ENCODE measurements at regions not wholly inside any gene's neighbourhood (a gene's known extent, or its start where the extent isn't known, plus 50 kb on each side); places are given as distances from the start of the nearest gene placed in this dataset.

DNA sequence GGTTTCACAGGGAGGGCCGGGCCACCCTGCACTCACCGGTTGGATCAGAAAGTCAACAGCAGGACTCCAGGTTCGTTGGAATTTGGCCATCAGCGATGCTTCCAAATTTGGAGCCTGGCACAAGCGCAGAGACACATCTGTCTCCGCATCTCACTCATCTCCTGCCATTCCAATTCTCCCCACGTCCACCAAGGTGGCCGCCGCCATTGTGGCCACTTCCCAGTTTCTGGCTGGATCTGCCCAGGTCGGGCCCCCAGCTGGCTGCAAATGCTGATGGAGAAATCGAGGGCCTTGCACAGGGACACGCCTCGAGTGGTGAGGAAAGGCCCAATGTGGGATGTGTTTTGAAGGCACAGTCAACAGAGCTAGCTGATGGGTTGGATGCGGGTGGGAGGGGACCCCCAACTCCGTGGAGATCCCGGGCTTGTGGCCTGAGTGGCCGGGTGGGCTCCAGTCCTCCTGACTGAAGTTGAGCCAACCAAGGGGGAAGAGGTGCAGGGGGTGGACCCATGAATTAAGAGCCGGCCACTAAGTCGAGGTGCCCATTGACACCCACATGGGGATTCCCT lies 102.7 kb downstream of the CRYAA start:
- DNase-seq, result no peak

DNA sequence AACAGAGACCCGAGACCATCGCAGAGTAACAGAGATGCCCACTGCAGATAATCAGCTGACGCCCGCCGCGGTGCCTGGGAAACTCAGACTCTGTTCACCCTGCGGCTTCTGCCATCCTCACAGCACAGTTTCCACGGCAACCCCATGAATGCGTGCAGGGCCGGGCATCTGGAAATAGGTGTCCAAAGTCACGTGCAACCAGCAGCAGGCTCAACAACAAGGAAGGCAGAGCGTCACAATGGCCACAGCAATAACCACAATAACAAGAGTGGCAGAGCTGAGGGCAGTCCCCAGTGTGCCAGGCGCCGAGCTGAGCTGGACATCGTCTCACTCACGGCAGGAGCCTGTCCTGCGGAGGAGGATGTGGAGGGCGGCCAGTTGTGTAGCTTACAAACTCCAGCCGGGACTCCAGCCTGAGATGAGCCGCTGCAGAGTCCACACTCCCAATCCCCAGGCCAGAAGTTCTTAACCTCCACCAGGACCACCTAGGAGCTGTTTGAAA lies 102.0 kb downstream of the CRYAA start:
- DNase-seq, result no peak

DNA sequence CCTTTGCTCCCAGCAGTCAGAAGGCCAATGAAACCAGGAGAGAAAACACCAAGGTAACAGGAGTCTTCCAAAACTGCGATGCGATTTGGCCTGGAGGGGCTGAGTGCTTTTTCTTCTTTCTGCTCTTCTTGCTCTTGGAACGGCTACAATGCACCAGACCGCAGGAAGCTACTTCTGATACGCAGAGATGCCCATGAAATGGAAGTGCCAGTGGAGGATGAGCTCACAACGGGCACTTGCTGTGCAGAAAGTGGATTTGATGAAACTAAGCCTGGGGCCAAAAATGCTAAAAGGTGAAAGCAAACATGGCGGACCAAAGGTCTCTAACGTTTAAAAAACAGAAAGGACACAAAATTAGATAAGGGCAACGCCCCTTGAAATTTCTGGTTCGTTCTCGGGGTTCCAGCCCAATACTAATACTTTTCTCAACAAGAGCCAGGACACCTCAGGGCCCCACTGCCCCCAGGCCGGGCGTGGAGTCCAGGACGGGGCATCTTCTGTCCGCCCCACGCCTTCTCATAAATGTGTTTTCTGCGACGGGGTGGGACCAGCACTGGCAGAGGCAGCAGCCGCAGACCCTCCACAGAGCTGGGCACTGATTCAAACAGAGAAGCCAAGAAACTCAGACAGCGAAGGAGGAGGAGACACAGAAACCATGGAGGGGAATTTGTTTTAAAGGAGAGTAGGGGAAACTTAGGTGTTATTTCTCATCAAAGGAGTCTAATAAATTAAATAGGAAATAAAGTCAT lies 101.3 kb downstream of the CRYAA start:
- DNase-seq, result no peak

DNA sequence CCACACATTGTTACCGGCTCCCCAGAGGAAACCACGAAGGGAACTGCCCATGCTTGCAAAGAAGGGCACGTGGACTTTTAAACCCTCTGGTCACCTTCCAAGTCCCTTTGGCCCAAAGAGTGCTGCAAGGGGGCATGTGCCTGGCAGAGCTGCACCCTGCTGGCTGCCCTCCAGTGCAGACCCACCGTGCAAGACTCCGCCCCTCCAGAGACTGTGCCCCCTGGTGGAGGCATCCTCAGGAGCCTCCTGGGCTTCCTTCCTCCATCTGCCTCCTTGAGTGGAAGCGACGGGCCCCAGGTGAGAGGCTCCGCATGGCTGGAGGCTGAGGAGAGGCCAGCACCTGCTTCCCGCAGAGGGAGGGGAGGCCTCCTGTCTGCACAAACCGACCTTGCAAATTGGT lies 100.6 kb downstream of the CRYAA start:
- no peak for DNase-seq

DNA sequence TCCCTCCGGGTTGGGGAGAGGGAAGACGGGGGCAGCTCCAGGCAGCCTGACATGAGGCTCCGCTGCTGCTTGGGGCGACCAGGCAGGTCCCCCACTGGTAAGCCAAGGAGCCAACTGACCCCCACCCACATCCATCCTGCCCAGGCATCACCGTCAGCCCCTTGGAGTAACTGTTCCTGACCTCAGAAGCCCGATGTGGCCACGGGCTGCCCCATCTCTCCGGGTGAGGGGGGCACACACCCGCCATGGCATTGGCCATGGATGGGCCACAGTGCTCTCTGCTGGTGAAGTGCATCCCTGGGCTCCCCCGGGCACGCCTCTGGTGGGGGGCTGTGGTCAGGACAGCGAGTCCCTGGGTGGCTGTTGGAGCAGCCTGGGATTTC lies 100.0 kb downstream of the CRYAA start:
- DNase-seq, result no peak

DNA sequence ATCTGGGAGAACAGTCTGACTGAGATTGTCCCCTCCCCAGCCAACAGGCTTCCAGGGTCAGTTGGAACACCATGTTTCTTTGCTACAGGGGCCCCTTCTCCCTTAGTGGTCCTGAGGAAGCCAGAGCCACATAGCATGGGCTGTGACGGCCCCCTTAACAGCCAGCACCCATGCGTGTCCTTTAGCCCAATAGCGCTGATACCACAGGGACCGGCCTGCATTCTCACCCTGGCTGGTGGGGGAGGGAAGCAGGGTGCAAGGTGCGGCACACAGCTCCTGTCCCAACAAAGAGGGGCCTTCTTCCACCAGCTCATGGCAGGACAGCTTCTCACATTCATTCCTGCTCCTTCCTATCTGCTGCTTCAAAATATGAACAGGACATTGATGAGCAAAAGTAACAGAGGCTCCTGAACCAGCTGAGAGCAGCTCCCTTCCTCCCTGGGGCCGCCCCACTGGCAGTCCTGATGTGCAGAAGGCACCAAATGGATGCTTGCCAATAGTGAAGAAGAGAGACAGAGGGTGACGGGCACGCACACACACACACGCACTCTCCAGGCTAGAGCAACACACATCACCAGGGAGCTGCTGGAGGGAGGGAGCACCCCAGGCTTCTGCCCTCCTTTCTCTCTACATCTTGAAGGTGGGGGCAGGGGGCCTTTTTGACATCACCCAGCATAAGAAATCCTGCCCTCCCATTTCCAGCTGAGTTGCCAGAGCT lies 99.4 kb downstream of the CRYAA start:
- no peak for DNase-seq

DNA sequence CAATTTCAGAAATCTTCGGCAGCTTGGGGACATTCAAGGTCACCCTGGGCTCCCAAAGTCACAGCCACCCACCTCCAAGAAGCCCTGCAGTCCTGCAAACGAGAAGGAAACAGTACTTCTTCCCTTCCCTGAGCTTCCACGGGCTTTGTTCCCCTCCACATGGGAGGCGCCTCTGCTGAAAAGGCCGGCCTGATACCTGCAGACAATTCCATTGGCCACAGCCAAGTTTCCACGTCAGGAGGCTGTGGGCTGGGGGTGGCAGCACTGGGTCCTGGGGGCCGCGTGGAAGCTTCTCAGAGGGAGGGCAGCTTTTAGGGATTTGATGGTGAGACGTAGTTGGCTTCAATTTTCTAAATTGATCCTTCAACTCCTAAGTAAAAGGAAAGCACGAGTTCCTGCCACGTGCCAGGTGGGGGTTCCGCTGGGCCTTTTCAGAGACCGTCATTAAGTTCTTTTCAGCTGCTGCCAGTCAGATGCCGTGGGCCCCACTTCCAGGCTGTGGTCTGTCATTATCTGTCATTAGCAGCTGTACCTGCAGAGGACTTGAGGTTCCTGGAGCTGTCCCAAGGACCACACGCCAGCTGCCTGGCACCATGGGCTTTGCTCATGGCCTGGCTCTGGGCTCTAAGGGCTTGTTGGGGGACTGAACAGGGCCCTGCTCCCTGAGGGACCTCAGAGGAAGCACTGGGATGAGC lies 98.7 kb downstream of the CRYAA start:
- DNase-seq, result no peak

DNA sequence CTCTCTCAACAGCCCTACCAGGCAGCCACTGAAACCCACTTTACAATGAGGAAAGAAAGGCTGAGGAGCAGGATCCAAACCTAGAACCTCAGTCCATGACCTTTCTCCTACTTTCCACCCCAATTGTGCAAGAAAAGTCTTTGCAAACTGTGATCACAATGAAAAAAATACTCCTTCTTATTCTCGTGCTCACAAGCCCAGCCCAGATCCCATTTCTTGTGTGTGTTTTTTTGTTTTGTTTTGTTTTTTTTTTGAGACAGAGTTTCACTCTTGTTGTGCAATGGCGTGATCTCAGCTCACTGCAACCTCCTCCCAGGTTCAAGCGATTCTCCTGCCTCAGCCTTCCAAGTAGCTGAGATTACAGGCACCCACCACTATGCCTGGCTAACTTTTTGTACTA lies 97.7 kb downstream of the CRYAA start:
- DNase-seq, result no peak

DNA sequence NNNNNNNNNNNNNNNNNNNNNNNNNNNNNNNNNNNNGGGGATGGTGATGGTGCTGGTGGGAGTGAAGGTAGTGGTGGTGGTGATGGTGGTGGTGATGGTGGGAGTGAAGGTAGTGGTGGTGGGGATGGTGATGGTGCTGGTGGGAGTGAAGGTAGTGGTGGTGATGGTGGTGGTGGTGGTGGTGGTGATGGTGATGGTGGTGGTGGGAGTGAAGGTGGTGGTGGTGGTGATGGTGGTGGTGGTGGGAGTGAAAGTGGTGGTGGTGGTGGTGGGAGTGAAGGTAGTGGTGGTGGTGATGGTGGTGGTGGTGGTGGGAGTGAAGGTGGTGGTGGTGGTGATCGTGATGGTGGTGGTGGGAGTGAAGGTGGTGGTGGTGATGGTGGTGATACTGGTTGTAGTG lies 93.6 kb downstream of the CRYAA start:
- DNase-seq, result no peak

Measured in NCI-H1092 treated with DMSO at 0.1 percent for 48 hours (cell line).